Peyer's patch (tissue), 4 donors: ENCODE measurements at regions not wholly inside any gene's neighbourhood (a gene's known extent, or its start where the extent isn't known, plus 50 kb on each side); places are given as distances from the start of the nearest gene placed in this dataset.
"Not testable (repeated sequence)": the region's sequence is repeated elsewhere in the genome, so short reads cannot be mapped to it uniquely, and the experiment has no call there.

Experiments used
- DNase-seq, 3 donors: peaks; one replicate each; pipeline ENCODE4 v3.0.0-alpha.2; 2017 to 2019
- H3K27ac ChIP-seq, 4 donors: fragments of 200-600 bp; sonication (generic); one replicate each; pipeline ENCODE4 v1.5.1; 2016 to 2019
- H3K27me3 ChIP-seq, 2 donors: fragments of 200-600 bp; sonication (generic); one replicate each; pipeline ENCODE4 v1.5.1; 2019
- H3K36me3 ChIP-seq, 3 donors: fragments of 200-600 bp; sonication (generic); one replicate each; pipeline ENCODE4 v1.5.1; 2016 to 2019
- H3K4me1 ChIP-seq, 4 donors: fragments of 200-600 bp; sonication (generic); one replicate each; pipeline ENCODE4 v1.5.1; 2016 to 2019
- H3K4me3 ChIP-seq, 4 donors: fragments of 200-600 bp; sonication (generic); 1 replicate in 3 of 4; 2 replicates in 1 of 4; pipeline ENCODE4 v1.5.1; 2016 to 2019; ENCODE audit warnings: mild to moderate bottlenecking in 1 of 4
- H3K9me3 ChIP-seq, 4 donors: fragments of 200-600 bp; sonication (generic); one replicate each; pipeline ENCODE4 v1.5.1; 2016 to 2019; ENCODE audit warnings: mild to moderate bottlenecking in 1 of 4
- POLR2A ChIP-seq, 2 donors: fragments of 450-650 bp; IDR thresholded peaks; one replicate each; pipeline ENCODE4 v1.5.1; 2017; ENCODE audit warnings: antibody characterized with exemption in 2 of 2, mild to moderate bottlenecking in 2 of 2, moderate library complexity in 2 of 2
- TF ChIP-seq, protein P1 (sequence below), 6 experiments: fragments of 450-650 bp in 4 of 6; fragments of 200-600 bp in 2 of 6; sonication (generic) in 1 of 6; IDR thresholded peaks; one replicate each; pipeline ENCODE4 v1.5.1; 2017 to 2019; ENCODE audit warnings: antibody characterized with exemption in 6 of 6, mild to moderate bottlenecking in 3 of 6, moderate library complexity in 1 of 6

- Histone ChIP-seq H3K9me3 (peaks cover 0 to 4% (median 0%) of the 10 kb centered on the region in 4 donors), H3K36me3 (no peaks in the 10 kb centered on the region), H3K4me1 (no peaks in the 10 kb centered on the region), H3K27me3 (no peaks in the 10 kb centered on the region), H3K27ac (no peak overlapping the region), H3K4me3 (no peak overlapping the region)
- no peak for DNase-seq
- TF ChIP-seq POLR2A (IDR thresholded peaks at IDR 0.05): no peak
- TF ChIP-seq, protein P1, sequence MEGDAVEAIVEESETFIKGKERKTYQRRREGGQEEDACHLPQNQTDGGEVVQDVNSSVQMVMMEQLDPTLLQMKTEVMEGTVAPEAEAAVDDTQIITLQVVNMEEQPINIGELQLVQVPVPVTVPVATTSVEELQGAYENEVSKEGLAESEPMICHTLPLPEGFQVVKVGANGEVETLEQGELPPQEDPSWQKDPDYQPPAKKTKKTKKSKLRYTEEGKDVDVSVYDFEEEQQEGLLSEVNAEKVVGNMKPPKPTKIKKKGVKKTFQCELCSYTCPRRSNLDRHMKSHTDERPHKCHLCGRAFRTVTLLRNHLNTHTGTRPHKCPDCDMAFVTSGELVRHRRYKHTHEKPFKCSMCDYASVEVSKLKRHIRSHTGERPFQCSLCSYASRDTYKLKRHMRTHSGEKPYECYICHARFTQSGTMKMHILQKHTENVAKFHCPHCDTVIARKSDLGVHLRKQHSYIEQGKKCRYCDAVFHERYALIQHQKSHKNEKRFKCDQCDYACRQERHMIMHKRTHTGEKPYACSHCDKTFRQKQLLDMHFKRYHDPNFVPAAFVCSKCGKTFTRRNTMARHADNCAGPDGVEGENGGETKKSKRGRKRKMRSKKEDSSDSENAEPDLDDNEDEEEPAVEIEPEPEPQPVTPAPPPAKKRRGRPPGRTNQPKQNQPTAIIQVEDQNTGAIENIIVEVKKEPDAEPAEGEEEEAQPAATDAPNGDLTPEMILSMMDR (IDR thresholded peaks at IDR 0.05): no peak
These were observed 875.7 kb downstream of the SLC6A15 start for GRCh38 chr12:84036912-84037311.

- Histone ChIP-seq H3K36me3 (no peaks in the 10 kb centered on the region), H3K27ac (no peak overlapping the region), H3K4me3 (no peak overlapping the region), H3K27me3 (no peaks in the 10 kb centered on the region), H3K4me1 (no peaks in the 10 kb centered on the region), H3K9me3 (peaks cover 0 to 4% (median 0%) of the 10 kb centered on the region in 4 donors)
- TF ChIP-seq POLR2A (IDR thresholded peaks at IDR 0.05): no peak
- TF ChIP-seq, protein P1 (IDR thresholded peaks at IDR 0.05): no peak
- DNase-seq: no peak
These were observed 876.8 kb downstream of the SLC6A15 start for GRCh38 chr12:84035766-84036165.

DNA sequence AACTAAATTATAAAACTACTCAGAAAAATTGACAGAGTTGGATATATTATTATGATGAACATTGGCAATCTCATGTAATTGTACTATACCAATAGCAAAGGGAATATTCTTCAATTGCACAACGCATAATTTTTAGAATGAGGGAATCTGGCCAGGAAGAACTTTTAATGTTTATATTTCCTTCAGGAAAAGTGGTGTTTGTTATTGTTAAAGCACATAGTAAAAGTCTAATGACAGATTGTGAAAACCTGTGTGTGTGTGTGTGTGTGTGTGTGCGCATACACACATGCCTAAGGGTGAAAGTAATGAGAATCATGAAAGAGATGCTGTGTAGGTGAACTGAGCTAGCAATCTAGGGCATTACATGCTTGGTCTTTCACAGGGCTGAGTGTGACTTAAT is 877.7 kb downstream of the SLC6A15 start:
- H3K36me3 ChIP-seq: no peaks in the 10 kb centered on the region
- no peak for DNase-seq
- H3K4me1 ChIP-seq: no peaks in the 10 kb centered on the region
- H3K9me3 ChIP-seq: peaks cover 0 to 4% (median 0%) of the 10 kb centered on the region in 4 donors
- TF ChIP-seq POLR2A (IDR thresholded peaks at IDR 0.05): no peak
- TF ChIP-seq, protein P1 (IDR thresholded peaks at IDR 0.05): no peak
- no peak overlapping the region for H3K4me3 ChIP-seq
- H3K27ac ChIP-seq: no peak overlapping the region
- no peaks in the 10 kb centered on the region for H3K27me3 ChIP-seq

- H3K36me3 ChIP-seq: no peaks in the 10 kb centered on the region
- H3K9me3 ChIP-seq: peaks cover 0 to 4% (median 0%) of the 10 kb centered on the region in 4 donors
- no peaks in the 10 kb centered on the region for H3K27me3 ChIP-seq
- no peak overlapping the region for H3K4me3 ChIP-seq
- no peak for TF ChIP-seq POLR2A (IDR thresholded peaks at IDR 0.05)
- TF ChIP-seq, protein P1 (IDR thresholded peaks at IDR 0.05): no peak
- DNase-seq: no peak
- no peaks in the 10 kb centered on the region for H3K4me1 ChIP-seq
- no peak overlapping the region for H3K27ac ChIP-seq
These were observed 879.4 kb downstream of the SLC6A15 start for GRCh38 chr12:84033162-84033561.

- not testable (repeated sequence) for H3K4me3 ChIP-seq, H3K27me3 ChIP-seq, H3K27ac ChIP-seq, DNase-seq, H3K36me3 ChIP-seq, H3K9me3 ChIP-seq, H3K4me1 ChIP-seq
These were observed 893.9 kb downstream of the SLC6A15 start for GRCh38 chr12:84018556-84019179.

- Histone ChIP-seq H3K27ac (no peak overlapping the region), H3K27me3 (no peaks in the 10 kb centered on the region), H3K4me1 (no peaks in the 10 kb centered on the region), H3K36me3 (no peaks in the 10 kb centered on the region), H3K4me3 (no peak overlapping the region), H3K9me3 (no peaks in the 10 kb centered on the region)
- DNase-seq: no peak
- TF ChIP-seq, protein P1 (IDR thresholded peaks at IDR 0.05): no peak
- no peak for TF ChIP-seq POLR2A (IDR thresholded peaks at IDR 0.05)
These were observed 895.6 kb downstream of the SLC6A15 start for GRCh38 chr12:84016956-84017355.
